GF-D8 (cell line): ENCODE measurements at regions not wholly inside any gene's neighbourhood (a gene's known extent, or its start where the extent isn't known, plus 50 kb on each side); places are given as distances from the start of the nearest gene placed in this dataset.

Experiments
- DNase-seq: peaks from one replicate; lab custom pipeline; 2025; lab: John Stamatoyannopoulos, UW

DNA sequence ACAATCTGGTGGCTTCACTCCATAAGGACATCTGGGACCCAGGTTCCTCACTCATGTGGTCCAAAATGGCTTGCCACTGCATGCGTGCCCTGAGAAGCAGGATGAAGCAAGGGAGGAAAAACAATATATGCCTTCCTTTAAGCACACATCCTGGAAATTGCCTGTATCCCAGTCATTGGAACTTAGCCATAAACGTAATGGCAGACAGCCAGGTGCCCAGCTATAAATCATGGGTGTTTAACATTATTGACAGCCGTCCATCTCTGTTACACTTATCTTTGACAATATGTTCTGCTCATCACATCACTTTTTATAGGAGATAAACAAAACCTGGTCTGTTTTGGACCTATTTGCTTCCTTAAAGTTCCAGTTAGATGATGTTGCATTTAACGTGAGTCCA lies 181.0 kb downstream of the AASDH start:
- no peak for DNase-seq

DNA sequence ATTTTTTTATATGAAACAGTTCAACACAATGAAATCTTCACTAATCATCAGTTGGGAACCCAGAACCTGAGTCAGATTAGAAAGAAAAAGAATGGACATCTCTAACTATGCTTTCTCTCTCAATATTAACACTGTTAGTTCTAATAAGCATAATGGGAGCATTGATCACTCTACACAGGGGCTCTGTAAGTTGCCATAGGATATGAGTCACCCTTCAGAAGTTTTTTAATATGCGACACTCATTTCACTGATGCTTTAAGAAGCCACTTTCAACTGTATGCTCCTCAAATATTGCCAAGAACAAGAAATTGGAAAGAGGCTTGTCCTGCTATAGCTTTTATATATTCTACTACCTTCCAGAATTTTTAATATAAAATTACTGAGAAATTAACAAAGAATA lies 187.0 kb downstream of the AASDH start:
- no peak for DNase-seq

DNA sequence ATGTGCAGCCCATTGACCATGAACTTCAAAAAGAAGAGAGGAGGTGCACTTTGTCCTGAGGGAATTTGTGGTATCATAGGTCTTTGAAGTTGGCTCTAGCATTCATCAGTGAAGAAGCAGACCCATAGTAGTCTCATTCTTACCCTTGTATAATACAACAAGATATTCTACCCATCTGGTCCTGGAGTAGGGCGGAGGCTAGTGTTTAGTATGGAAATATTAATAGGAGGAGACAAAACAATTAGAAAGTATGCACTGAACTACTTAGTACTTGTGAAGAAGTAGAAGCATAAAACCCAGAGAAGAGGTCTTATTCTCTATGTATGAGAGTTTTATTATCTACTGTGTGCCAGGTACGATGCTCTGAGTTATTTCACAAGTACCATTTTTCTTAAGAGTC lies 189.0 kb downstream of the AASDH start:
- no peak for DNase-seq

DNA sequence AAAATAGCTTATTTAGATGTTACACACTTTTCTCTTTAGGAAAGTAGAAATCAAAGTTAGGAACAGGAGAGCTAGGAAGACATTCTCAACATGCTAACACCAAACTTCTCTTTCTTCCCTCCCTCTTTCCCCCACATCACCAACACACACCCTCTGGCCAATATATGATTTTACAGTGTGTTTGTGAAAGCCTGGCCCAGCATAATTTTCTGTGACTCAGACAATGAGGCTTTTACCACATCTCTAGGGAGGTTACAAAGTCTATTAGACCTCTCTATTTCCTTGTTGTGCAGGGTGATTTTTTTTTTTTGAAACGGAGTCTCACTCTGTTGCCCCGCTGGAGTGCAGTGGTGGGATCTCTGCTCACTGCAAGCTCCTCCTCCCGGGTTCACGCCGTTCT lies 189.9 kb downstream of the AASDH start:
- no peak for DNase-seq

DNA sequence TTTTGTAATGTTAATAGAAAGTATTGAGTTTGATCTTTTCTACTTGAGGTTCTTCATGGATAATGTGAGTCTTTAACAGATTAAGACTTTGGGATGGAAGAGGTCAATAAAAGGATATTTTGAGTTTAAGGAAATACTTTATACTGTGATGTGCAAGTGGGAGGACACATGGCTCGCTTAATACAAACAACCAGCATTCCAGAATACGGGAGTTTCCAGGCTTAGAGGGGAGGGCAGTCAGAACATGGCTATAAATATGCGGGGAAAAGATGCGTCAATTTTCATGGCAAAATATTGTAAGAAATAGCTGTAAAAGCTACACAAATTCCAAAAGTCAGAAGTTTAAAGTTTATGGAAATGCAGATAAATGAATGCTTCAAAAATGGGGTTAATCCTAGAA lies 192.3 kb downstream of the AASDH start:
- DNase-seq: no peak

DNA sequence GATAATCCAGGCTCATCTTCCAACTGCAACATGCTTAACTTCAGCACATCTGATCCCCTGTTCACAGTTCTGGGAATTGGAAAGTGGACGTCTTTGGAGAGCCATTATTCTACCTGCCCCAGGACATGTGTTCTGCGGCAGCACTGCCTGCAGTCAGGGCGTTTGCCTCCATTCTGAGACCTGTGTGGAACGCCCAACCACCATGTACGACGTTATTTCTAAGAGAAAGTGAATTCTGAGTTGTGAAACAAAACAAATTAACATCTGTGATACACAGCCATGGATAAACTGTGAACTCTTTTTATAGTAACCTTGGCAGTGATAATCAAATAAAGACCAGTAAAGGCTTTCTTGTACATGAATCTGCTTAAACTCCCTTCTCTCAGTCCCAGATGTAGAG lies 195.8 kb downstream of the AASDH start:
- no peak for DNase-seq

DNA sequence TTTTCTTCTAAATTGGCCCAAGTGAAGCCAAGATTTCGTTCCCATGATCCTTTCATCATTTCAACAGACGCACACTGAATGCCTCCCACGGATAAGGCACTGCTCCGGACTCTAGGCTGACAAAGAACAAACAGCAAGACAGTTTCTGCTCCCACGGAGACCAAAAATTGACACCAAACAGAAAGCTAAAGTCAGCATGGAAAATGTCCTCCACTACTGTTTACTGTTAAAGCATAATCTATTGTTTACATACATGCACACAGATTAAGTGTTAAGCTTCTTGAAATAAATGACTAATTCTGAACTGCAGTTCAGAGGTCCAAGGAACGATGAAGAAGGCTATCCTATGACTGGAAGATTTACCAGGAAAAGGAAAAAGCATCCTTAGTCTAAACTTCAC lies 199.6 kb downstream of the AASDH start:
- no peak for DNase-seq

DNA sequence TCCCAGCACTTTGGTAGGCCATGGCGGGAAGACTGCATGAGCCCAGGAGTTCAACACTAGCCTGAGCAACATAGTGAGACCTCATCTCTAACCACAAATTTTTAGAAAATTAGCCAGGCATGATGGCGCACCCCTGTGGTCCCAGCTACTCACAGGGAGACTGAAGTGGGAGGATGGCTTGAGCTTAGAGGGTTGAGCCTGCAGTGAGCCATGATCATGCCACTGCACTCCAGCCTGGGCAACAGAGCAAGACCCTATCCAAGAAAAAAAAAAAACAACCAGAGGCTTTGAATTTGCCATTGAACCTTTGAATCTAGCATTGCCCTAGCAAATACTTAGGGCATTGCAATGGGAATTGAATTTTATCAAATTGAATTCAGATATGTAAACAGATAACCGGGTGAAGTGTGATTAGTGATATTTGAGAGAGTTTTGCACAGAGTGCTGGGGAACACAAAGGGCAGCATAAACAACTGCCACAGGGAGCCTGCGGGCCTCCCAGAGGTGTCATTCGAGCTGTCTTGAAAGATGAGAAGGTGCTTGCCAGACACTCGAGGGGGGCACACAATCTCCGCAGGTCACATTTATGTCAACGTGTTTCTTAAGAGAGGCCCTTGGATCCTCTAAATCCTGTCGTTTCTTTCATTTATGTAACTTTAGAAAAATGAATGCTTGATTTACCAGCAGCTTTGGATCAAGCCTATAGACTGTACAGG lies 200.3 kb downstream of the AASDH start:
- DNase-seq: no peak

DNA sequence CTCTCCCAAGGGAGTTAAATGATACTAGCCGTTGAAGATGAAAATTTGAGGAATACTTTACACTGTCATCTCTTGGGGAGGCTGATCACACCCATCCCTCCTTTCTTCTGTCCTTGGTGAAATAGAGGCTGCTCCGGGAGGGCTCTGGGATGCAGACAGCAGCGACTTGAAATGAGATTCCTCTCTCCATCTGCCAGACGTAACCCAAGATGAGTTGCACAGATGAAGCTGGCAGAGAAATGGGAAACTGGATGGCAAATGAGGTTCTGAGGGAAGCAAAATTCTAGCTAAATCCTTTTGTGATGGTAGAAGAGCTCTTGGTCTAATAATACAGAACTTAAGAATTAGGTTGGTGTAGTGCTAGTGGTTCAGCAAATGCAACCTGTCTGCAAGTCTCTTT lies 201.4 kb downstream of the AASDH start:
- no peak for DNase-seq

DNA sequence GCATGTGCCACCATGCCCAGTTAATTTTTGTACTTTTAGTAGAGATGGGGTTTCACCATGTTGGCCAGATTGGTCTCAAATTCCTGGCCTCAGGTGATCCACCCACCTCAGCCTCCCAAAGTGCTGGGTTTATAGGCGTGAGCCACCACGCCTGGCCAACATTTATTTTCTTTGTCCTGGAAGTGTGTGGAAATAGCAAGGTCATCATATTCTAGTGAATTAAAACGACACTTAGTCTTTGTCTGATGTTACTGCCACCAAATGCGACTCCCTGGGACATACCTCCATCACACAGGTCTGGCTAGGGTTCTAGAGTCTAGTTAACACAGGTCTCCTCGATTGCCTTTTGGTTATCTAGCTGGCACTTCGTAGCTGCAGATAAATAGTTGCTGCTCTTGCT lies 203.1 kb downstream of the AASDH start:
- DNase-seq: no peak

DNA sequence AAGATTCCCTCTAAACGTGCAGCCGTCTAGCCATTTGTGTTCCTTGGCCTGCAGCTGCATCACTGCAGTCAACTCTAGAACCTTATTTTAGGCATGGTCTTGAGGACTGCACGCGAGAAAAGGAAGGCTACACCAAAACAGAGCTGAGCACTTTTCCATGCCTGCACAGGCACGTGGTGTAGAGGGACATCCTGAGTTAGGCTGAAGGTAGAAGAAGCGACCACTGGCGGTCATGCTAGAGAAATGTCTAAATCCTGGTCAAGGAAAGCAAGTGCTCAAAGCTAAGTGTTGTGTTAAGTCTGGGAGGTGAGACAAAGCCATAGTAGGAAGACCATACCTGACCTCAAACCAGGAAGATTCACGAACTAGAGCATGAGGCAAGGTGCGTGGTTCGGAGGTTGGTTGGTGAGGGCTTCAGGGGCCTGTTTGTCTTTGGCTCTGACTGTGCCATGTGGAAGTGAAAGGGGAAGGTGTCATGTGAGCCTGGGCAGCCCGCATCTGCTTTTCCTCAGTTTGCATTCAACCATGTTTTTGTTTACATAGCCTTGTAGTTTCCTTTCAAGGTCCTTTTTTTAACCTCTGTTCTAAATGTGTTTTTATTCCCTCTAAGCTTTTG lies 203.8 kb downstream of the AASDH start:
- DNase-seq: no peak

DNA sequence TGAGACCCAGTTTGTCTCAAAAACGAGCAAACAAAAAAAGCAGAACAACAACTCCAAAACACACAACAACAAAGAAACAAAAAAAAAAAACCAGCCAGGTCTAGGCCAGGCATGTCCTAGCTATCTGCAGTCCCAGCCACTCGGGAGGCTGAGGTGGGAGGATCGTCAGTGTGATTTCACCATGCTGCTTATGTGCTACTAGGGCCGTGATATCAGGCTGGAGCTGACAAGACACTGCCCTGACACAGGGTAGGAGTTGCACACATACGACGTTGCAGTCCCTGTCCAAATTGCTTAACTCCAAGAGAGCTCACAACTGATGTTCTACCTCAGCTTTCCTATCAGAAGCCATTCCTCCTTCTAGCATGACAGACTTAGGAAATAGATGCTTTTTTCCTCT lies 204.9 kb downstream of the AASDH start:
- DNase-seq: peak; percentile 14

DNA sequence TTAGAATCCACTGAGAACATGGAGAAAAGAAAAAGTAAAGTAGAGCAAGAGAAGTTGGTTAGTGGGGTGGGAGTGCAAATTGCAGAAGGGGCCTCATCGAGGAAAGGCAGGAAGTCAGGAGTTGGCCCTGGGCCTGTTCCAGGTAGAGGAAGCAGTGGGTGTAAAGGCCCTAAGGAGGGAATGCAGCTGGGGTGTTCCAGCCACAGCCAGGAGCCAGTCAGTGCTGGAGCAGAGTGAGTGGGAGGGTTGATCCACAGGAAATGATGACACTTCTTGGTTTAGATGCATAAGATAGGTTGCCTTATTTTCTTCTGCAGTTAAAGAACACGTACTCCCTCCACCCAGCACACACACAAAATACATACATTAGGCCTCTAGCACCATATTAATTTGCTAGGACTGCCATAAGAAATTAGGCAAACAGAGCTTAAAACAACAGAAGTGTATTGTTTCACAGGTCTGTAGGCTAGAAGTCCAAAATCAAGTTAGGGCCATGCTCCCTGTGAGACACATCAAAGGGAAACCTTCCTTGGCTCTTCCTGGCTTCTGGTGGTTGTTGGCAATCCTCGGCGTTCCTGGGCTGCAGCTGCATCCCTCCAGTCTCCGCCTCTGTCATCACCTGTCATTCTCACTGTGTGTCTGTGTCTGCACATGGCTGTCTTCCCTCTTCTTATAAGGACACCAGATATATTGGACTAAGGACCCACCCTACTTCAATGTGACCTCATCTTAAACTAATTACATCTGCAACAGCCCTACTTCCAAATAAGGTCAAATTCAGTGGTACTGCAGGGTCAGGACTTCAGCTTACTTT lies 205.9 kb downstream of the AASDH start:
- peak; percentile 93 for DNase-seq

DNA sequence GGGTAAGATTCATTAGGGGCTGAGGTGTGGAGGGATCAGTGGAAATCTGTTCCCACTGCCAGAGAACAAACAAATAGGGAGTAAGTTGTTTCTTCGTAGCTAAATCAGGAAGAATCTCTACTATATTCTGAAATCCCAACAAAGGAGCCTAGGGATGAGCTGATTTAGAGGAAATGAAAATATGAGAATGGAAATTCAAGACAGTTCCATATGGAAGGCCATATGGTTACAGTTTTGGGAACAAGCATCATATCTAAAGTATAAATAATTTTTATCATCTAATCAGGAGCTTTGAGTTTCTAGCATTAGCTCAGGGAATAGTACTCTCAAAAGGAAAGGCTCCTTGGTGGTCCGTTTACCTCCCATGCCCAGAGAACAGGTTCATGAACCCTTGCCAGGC lies 218.2 kb downstream of the AASDH start:
- DNase-seq: no peak

DNA sequence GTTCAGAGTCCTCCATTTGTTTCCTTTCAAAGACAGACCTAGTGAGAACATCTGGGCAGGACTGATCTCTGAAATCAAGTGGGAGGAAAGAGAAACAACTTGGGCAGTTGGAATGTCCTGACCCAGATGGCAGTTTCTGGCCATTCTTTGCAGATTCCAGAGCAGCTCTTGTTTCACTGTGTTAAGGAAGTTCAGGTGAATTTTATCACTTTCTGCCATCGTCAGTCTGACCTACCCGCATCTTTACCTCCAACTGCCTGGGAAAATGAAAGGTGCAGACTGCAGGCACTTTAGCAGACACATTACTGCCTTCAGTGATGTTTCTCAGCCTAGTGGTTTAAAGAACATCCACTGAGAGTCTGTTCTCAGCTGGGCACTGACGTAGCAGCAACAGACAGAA lies 216.2 kb downstream of the CEP135 start:
- no peak for DNase-seq

DNA sequence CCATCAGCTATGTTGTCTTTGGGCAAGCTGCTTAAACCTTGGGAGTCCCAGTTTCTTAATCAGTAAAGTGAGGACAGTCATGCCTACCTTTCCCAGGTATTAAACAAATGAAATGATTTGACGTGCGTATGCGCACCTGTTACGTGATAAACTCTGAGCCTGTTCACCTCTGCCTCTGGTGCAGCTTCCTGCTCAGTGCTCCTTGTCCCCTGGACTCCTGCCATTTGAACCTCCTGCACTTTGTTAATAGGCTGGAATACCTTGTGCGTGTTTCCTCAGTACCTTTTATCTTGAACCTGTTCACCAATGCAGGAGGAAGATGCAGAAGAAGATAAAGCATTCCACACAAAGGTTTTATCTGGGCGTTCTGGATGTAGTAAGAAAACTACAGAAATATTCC lies 211.9 kb downstream of the CEP135 start:
- DNase-seq: no peak

DNA sequence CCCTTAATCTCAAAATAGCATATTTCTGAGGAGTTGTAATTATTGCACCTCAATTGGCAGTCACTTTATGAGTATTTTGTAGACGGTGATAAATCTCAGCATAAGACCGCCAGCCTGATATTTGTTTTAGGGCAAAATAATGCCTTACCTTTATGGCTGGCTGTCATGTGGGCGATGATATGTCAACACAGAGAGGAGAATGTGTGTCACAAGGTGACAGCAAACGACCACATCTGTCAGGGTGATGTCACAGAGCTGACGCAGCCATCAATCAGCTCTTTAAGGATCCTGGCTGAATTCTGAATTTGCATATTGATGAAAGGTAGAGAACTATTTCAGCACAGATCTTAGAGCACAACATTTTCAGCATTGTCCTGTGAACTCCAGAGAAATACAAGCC lies 209.7 kb downstream of the CEP135 start:
- DNase-seq: no peak

DNA sequence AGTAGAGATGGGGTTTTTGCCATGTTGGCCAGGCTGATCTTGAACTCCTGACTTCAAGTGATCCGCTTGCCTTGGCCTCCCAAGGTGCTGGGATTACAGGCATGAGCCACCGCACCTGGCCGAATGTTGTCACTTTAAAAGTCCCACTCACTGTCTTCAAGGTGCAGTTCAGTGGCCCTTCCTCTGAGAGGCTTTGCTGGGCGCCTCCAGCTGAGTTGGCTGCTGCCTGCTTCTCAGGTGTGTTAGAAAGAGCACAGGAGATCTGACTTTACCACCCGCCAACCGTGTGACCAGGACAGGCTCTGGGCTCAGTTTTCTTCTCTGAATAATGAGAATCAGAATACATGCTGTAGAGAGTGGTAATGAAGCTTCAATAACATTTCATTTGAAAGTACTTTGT lies 207.4 kb downstream of the CEP135 start:
- DNase-seq: no peak

DNA sequence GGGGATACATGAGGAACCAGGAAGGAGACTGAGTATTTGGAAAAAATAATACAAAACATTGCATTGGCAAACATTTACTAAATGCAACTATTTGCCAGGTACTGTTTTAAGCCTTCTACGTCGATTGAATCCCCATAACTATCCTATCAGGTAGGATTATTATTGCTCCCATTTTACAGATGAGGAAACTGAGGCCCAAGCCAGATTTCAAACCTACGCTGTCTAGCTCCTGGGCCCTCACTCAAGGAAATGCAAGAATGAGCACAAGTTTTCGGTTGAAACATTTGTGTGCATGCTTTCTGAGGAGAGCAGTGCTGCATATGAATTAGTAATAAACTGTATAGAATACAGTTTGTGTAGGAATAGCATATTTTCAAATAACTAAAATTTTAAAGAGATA lies 206.7 kb downstream of the CEP135 start:
- DNase-seq: no peak

DNA sequence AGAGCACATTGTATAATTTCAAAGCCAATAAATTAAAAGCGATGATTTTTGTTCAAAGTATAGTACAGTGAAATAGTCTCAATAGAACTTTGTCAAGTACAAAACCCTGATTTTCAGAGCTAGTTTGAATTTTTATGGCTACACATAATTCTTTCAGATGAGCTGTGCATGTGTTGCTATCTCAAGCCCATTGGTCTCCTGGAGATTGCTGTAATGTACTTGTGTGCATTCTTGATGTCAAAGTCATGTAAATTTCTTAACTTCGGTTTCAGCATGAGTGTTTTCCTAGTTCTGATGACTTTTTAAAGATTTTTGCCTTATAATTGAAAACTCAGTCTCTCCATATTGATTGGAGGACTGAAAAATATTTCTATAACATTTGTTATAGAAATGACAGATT lies 200.8 kb downstream of the CEP135 start:
- DNase-seq: no peak

DNA sequence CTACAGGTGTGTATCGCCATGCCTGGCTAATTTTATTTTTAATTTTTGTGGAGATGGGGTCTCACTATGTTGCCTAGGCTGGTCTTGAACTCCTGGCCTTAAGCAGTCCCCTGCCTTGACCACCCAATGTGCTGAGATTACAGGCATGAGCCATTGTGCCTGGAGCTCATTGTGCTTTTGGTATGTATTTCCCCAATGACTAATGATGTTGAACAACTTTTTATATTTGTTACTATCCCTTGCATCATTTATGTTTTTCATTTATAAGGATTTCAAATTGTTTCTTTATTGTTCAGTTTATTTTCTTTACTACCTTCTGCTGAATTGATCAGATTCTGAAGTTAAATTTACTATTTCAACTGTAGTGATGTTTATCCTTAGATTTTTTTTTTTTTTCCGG lies 199.7 kb downstream of the CEP135 start:
- no peak for DNase-seq

DNA sequence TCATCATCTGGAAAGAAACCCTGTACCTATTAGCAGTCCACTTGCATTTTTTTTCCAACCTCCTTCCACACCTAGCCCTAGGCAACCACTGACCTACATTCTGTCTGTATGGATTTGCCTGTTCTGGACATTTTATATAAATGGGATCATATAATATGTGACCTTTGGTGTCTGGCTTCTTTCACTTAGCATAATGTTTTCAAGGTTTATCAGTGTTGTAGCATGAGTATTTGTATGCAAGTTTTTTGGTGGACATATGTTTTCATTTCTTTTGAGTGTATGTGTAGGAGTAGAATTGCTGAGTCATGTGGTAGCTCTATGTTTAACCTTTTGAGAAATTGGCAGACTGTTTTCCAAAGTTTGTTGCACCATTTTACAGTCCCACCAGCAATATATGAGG lies 198.6 kb downstream of the CEP135 start:
- DNase-seq: no peak

DNA sequence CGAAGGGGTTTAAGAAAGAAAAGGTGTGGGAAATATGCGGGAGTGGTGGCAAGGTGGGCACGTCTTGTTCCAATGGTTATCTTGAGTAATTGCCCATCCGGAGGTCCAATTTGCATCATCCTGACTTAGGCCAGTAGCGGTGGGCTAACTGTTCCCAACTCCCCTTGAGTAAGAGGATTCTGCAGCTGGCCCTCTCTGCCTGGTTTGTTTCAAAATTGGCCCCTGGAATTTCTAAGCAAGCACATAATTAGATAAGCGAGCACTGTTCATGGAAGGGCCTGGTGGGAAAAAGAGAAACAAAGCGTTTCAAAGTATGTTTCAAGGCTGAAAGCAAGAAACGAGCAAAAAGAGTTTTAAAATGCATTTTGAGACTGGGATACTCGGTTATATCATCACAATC lies 198.2 kb downstream of the CEP135 start:
- DNase-seq: no peak
